GM12892 (cell line): ENCODE measurements at regions not wholly inside any gene's neighbourhood (a gene's known extent, or its start where the extent isn't known, plus 50 kb on each side); places are given as distances from the start of the nearest gene placed in this dataset.

Experiments used
- POLR2A ChIP-seq: IDR thresholded peaks from 2 replicates; pipeline ENCODE4 v1.6.1; 2011; ENCODE audit warnings: low read depth, low read length, control low read depth
- POLR2AphosphoS5 ChIP-seq: IDR thresholded peaks from 2 replicates; pipeline ENCODE4 v1.6.1; 2011; ENCODE audit warnings: low read depth, low read length, control low read depth
- TAF1 ChIP-seq: IDR thresholded peaks from 2 replicates; pipeline ENCODE4 v1.6.1; 2011; ENCODE audit warnings: low read depth, mild to moderate bottlenecking, control low read depth, low read length, borderline replicate concordance

DNA sequence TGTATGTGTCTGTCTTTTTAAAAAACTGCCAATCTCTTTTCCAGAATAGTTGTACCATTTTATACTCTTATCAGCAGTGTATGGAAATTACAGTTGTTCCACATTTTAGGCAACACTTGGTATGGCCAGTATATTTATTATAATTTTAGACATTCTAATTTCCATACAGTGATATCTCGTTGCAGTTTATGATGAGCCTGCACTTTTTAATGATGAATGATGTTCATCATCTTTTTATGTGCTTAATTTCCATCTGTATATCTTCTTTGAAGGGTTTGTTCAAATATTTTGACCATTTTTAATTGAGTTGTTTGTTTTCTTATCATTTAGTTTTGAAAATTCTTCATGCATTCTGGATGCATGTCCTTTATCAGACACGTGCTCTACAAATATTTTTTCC lies 57.0 kb upstream of the UBE2E2 start:
- TF ChIP-seq POLR2A = no peak
- TF ChIP-seq TAF1 = no peak
- no peak for TF ChIP-seq POLR2AphosphoS5
